SK-N-SH (cell line): ENCODE measurements at regions not wholly inside any gene's neighbourhood (a gene's known extent, or its start where the extent isn't known, plus 50 kb on each side); places are given as distances from the start of the nearest gene placed in this dataset.

ENCODE experiments used
- CTCF ChIA-PET: fragments of 300-600, 350-600 bp; formaldehyde crosslinking; extraction: SDS; loops from one replicate; lab custom pipeline; 2021; lab: Yijun Ruan, JAX
- POLR2A ChIA-PET: fragments of 350-600 bp; sonication (Branson Sonifier 250); formaldehyde crosslinking; extraction: SDS; loops from one replicate; lab custom pipeline; 2020; ENCODE audit warnings: antibody characterized with exemption, inconsistent platforms; lab: Yijun Ruan, JAX
- DNase-seq: peaks from one replicate; pipeline ENCODE4 v3.0.0; 2012
- H2AFZ ChIP-seq: fragments of 200-600 bp; sonication (generic); 2 replicates; pipeline ENCODE4 v1.8.1; 2016; ENCODE audit warnings: antibody characterized with exemption, mild to moderate bottlenecking, low read depth
- H3F3A ChIP-seq: fragments of 200-600 bp; sonication (generic); replicated peaks from 2 replicates; pipeline ENCODE3; 2016; ENCODE audit warnings: antibody characterized with exemption, mild to moderate bottlenecking; ENCODE audit not compliant: insufficient read depth
- H3K27ac ChIP-seq, 2 experiments: fragments of 200-500 bp in 1 of 2; fragments of 200-600 bp in 1 of 2; sonication (Bioruptor generic) in 1 of 2; sonication (generic), shearing (Covaris generic) in 1 of 2; 2 replicates each; pipeline versions ENCODE4 v1.5.1 to v1.6.1; 2014 to 2016; ENCODE audit warnings: low read depth in 2 of 2, inconsistent platforms in 1 of 2, low read length in 1 of 2, mild to moderate bottlenecking in 1 of 2, mixed read lengths in 1 of 2
- H3K27me3 ChIP-seq: fragments of 200-600 bp; sonication (generic), shearing (Covaris generic); 2 replicates; pipeline ENCODE4 v1.6.1; 2016; ENCODE audit warnings: mixed run types; ENCODE audit not compliant: insufficient read depth
- H3K36me3 ChIP-seq, 2 experiments: fragments of 200-500 bp in 1 of 2; fragments of 200-600 bp in 1 of 2; sonication (Bioruptor generic) in 1 of 2; sonication (generic) in 1 of 2; replicated peaks in 1 of 2; 2 replicates each; pipeline versions ENCODE3 to v1.5.1; 2014 to 2016; ENCODE audit warnings: low read length in 1 of 2, mild to moderate bottlenecking in 1 of 2; ENCODE audit not compliant: insufficient read depth in 2 of 2, control insufficient read depth in 1 of 2
- H3K4me1 ChIP-seq, 2 experiments: fragments of 200-500 bp in 1 of 2; fragments of 200-600 bp in 1 of 2; sonication (Bioruptor generic) in 1 of 2; sonication (generic), shearing (Covaris generic) in 1 of 2; 2 replicates each; pipeline versions ENCODE4 v1.5.1 to v1.6.1; 2014 to 2016; ENCODE audit warnings: low read depth in 1 of 2, low read length in 1 of 2, mixed run types in 1 of 2; ENCODE audit not compliant: insufficient read depth in 2 of 2, control insufficient read depth in 1 of 2
- H3K4me2 ChIP-seq: fragments of 200-600 bp; sonication (generic), shearing (Covaris generic); 2 replicates; pipeline ENCODE4 v1.6.1; 2017; ENCODE audit warnings: mixed run types
- H3K4me3 ChIP-seq, 2 experiments: fragments of 200-500 bp in 1 of 2; fragments of 200-600 bp in 1 of 2; sonication (Bioruptor generic) in 1 of 2; sonication (generic), shearing (Covaris generic) in 1 of 2; 2 replicates each; pipeline versions ENCODE4 v1.5.1 to v1.8.1; 2014 to 2016; ENCODE audit warnings: low read depth in 2 of 2, inconsistent platforms in 1 of 2, low read length in 1 of 2, mild to moderate bottlenecking in 1 of 2, mixed read lengths in 1 of 2, moderate library complexity in 1 of 2
- H3K79me2 ChIP-seq: fragments of 200-600 bp; sonication (generic); 2 replicates; pipeline ENCODE4 v1.8.1; 2017; ENCODE audit warnings: mild to moderate bottlenecking; ENCODE audit not compliant: insufficient read depth
- H3K9ac ChIP-seq: fragments of 200-600 bp; sonication (generic); 2 replicates; pipeline ENCODE4 v1.6.1; 2017; ENCODE audit warnings: mixed run types
- H3K9me2 ChIP-seq: fragments of 200-600 bp; sonication (generic); 2 replicates; pipeline ENCODE4 v1.6.1; 2017; ENCODE audit warnings: mixed run types
- H3K9me3 ChIP-seq: fragments of 200-600 bp; sonication (generic); 2 replicates; pipeline ENCODE4 v1.6.1; 2017; ENCODE audit warnings: mixed run types, mild to moderate bottlenecking, moderate library complexity
- H4K20me1 ChIP-seq: fragments of 200-600 bp; sonication (generic); 2 replicates; pipeline ENCODE4 v1.6.1; 2017; ENCODE audit warnings: mild to moderate bottlenecking, mixed run types; ENCODE audit not compliant: insufficient read depth
- CTCF ChIP-seq: fragments of 200-600 bp; sonication (generic); IDR thresholded peaks from 2 replicates; pipeline ENCODE4 v1.6.1; 2017; ENCODE audit warnings: antibody characterized with exemption, mild to moderate bottlenecking, moderate library complexity
- EP300 ChIP-seq, 2 experiments: IDR thresholded peaks; 2 replicates each; pipeline versions ENCODE4 v1.4.0 to v1.6.1; 2012; ENCODE audit warnings: borderline replicate concordance in 1 of 2, low read depth in 1 of 2, low read length in 1 of 2
- EZH2phosphoT487 ChIP-seq: fragments of 200-600 bp; sonication (generic); IDR thresholded peaks from 2 replicates; pipeline ENCODE4 v1.6.1; 2017; ENCODE audit warnings: low read depth, mixed run types, mild to moderate bottlenecking, antibody characterized with exemption, moderate library complexity, borderline replicate concordance
- FOSL2 ChIP-seq: IDR thresholded peaks from 2 replicates; pipeline ENCODE4 v1.4.0; 2012; ENCODE audit warnings: low read depth, mild to moderate bottlenecking, moderate library complexity, borderline replicate concordance
- FOXJ3 ChIP-seq: sonication (generic); formaldehyde crosslinking; IDR thresholded peaks from 2 replicates; pipeline ENCODE4 v1.5.1; 2020; ENCODE audit warnings: mild to moderate bottlenecking, missing genetic modification reagents
- FOXM1 ChIP-seq: IDR thresholded peaks from 2 replicates; pipeline ENCODE4 v1.4.0; 2012; ENCODE audit warnings: low read depth, mild to moderate bottlenecking
- GABPA ChIP-seq: IDR thresholded peaks from 2 replicates; pipeline ENCODE4 v1.4.0; 2012; ENCODE audit warnings: low read depth, mild to moderate bottlenecking
- IRF3 ChIP-seq: fragments of 150-350 bp; IDR thresholded peaks from 2 replicates; pipeline ENCODE4 v1.6.1; 2016; ENCODE audit warnings: mild to moderate bottlenecking, low read depth, low read length
- MXI1 ChIP-seq: IDR thresholded peaks from 2 replicates; pipeline ENCODE4 v1.6.1; 2012; ENCODE audit warnings: mild to moderate bottlenecking, low read depth, low read length, improper control_type of control experiment
- NRF1 ChIP-seq: IDR thresholded peaks from 2 replicates; pipeline ENCODE4 v1.6.1; 2012; ENCODE audit warnings: low read depth, mild to moderate bottlenecking, low read length
- POLR2AphosphoS5 ChIP-seq: IDR thresholded peaks from 2 replicates; pipeline ENCODE4 v1.6.1; 2012; ENCODE audit warnings: low read depth, low read length
- RCOR1 ChIP-seq: fragments of 150-350 bp; IDR thresholded peaks from 2 replicates; pipeline ENCODE4 v1.6.1; 2017; ENCODE audit warnings: antibody characterized with exemption, low read length
- REST ChIP-seq: IDR thresholded peaks from 2 replicates; pipeline ENCODE4 v1.6.1; 2012; ENCODE audit warnings: mild to moderate bottlenecking, low read depth, low read length, moderate library complexity
- RXRA ChIP-seq: IDR thresholded peaks from 2 replicates; pipeline ENCODE4 v1.4.0; 2012; ENCODE audit warnings: low read depth, mild to moderate bottlenecking, borderline replicate concordance
- SIN3A ChIP-seq: IDR thresholded peaks from 2 replicates; pipeline ENCODE4 v1.6.1; 2012; ENCODE audit warnings: low read depth, mild to moderate bottlenecking, low read length, moderate library complexity, borderline replicate concordance
- TAF1 ChIP-seq: IDR thresholded peaks from 2 replicates; pipeline ENCODE4 v1.6.1; 2012; ENCODE audit warnings: low read depth, mild to moderate bottlenecking, low read length, moderate library complexity, borderline replicate concordance
- USF2 ChIP-seq: fragments of 150-350 bp; IDR thresholded peaks from 2 replicates; pipeline ENCODE4 v1.6.1; 2017; ENCODE audit warnings: antibody characterized with exemption, low read length, low read depth, borderline replicate concordance
- WGBS: methylation state at CpG from one replicate; pipeline ENCODE4 v1.1.6; 2017; ENCODE audit warnings: low lambda C conversion rate; 5-methylcytosine and 5-hydroxymethylcytosine counted together
- TF ChIP-seq, protein P1 (sequence below): IDR thresholded peaks from 2 replicates; pipeline ENCODE4 v1.4.0; 2012; ENCODE audit warnings: low read depth
- TF ChIP-seq, protein P2 (sequence below): IDR thresholded peaks from 2 replicates; pipeline ENCODE4; 2012
- TF ChIP-seq, protein P3 (sequence below): IDR thresholded peaks from 2 replicates; pipeline ENCODE4 v1.4.0; 2012; ENCODE audit warnings: low read depth, borderline replicate concordance

- no peak for TF ChIP-seq FOSL2
- TF ChIP-seq RXRA: no peak
- no peak for TF ChIP-seq TAF1
- TF ChIP-seq SIN3A: no peak
- TF ChIP-seq CTCF: no peak
- TF ChIP-seq REST: no peak
- TF ChIP-seq EP300 (IDR thresholded peaks at IDR 0.05; ENCODE audit: borderline replicate concordance in 1 of 2, low read depth in 1 of 2, low read length in 1 of 2): no peak
- TF ChIP-seq, protein P1, sequence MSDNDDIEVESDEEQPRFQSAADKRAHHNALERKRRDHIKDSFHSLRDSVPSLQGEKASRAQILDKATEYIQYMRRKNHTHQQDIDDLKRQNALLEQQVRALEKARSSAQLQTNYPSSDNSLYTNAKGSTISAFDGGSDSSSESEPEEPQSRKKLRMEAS: no peak
- no peak for TF ChIP-seq USF2
- no peak for TF ChIP-seq MXI1
- no peak for TF ChIP-seq RCOR1
- TF ChIP-seq FOXM1: no peak
- TF ChIP-seq, protein P2, sequence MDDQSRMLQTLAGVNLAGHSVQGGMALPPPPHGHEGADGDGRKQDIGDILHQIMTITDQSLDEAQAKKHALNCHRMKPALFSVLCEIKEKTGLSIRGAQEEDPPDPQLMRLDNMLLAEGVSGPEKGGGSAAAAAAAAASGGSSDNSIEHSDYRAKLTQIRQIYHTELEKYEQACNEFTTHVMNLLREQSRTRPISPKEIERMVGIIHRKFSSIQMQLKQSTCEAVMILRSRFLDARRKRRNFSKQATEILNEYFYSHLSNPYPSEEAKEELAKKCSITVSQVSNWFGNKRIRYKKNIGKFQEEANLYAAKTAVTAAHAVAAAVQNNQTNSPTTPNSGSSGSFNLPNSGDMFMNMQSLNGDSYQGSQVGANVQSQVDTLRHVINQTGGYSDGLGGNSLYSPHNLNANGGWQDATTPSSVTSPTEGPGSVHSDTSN: no peak
- no peak for TF ChIP-seq IRF3
- TF ChIP-seq, protein P3, sequence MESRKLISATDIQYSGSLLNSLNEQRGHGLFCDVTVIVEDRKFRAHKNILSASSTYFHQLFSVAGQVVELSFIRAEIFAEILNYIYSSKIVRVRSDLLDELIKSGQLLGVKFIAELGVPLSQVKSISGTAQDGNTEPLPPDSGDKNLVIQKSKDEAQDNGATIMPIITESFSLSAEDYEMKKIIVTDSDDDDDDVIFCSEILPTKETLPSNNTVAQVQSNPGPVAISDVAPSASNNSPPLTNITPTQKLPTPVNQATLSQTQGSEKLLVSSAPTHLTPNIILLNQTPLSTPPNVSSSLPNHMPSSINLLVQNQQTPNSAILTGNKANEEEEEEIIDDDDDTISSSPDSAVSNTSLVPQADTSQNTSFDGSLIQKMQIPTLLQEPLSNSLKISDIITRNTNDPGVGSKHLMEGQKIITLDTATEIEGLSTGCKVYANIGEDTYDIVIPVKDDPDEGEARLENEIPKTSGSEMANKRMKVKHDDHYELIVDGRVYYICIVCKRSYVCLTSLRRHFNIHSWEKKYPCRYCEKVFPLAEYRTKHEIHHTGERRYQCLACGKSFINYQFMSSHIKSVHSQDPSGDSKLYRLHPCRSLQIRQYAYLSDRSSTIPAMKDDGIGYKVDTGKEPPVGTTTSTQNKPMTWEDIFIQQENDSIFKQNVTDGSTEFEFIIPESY: no peak
- no peak for TF ChIP-seq NRF1
- no peak for TF ChIP-seq FOXJ3 (CRISPR knock-in tag)
- no peak for TF ChIP-seq GABPA
- no peak for TF ChIP-seq EZH2phosphoT487
- no peak for TF ChIP-seq POLR2AphosphoS5
- TF ChIP-seq, all 33 proteins: peak for 0
- Histone ChIP-seq H3K9me3 (peaks cover 7% of the 10 kb centered on the region; the same call in 1 of the 2 replicates), H4K20me1 (no peaks in the 10 kb centered on the region), H3K27me3 (no peaks in the 10 kb centered on the region), H3K79me2 (no peaks in the 10 kb centered on the region), H3K9ac (no peak overlapping the region), H3K27ac (no peak overlapping the region), H3F3A (no peaks in the 10 kb centered on the region), H3K4me1 (no peaks in the 10 kb centered on the region), H3K4me2 (no peak overlapping the region), H3K36me3 (no peaks in the 10 kb centered on the region), H3K4me3 (no peak overlapping the region), H2AFZ (no peak overlapping the region), H3K9me2 (no peaks in the 10 kb centered on the region)
- no peak for DNase-seq
- CTCF ChIA-PET: no interaction called here
- 6% methylated on average over 1 of the region's 1 CpG for WGBS
- POLR2A ChIA-PET: no interaction called here
Measured at GRCh38 chr5:155786108-155786507, 540.9 kb upstream of the SGCD start.
